HCT116 (cell line): ENCODE measurements at regions not wholly inside any gene's neighbourhood (a gene's known extent, or its start where the extent isn't known, plus 50 kb on each side); places are given as distances from the start of the nearest gene placed in this dataset.

Experiments used
- ATAC-seq: fragments of 200-7000 bp; cut with Tn5 transposase; 2 replicates; pipeline ENCODE4 v1.9.1; 2020; ENCODE audit warnings: mild to moderate bottlenecking, moderate library complexity
- BruUV-seq: library from RNA; stranded (reverse); fragments of 400-500 nt; replicated peaks from 2 replicates; lab custom pipeline; 2021; lab: Mats Ljungman, UMichigan
- CTCF ChIA-PET: fragments of 300-600 bp; sonication (Branson Sonifier 250); formaldehyde crosslinking; loops from one replicate; lab custom pipeline; 2021; ENCODE audit warnings: antibody characterized with exemption; lab: Charles Lee
- POLR2A ChIA-PET: fragments of 300-600, 350-600 bp; sonication (Branson Sonifier 250); formaldehyde crosslinking; loops from one replicate; lab custom pipeline; 2021; ENCODE audit warnings: antibody characterized with exemption; lab: Charles Lee
- RAD21 ChIA-PET, 2 experiments: fragments of 300-600 bp; sonication (Branson Sonifier 250); formaldehyde crosslinking; loops; one replicate each; lab custom pipeline; 2023; ENCODE audit warnings: low total read pairs in 2 of 2; ENCODE audit not compliant: uncharacterized antibody in 2 of 2, unreplicated experiment in 2 of 2, low non-redundant PET in 1 of 2; lab: Charles Lee
- DNase-seq: peaks from one replicate; pipeline ENCODE4 v3.0.0-alpha.2; 2010; ENCODE audit warnings: low read depth, low spot score
- H2AFZ ChIP-seq: fragments of 200-600 bp; shearing (Covaris generic), sonication (generic); 2 replicates; pipeline ENCODE4 v1.6.1; 2017; ENCODE audit warnings: low read depth, mixed run types, mixed read lengths, antibody characterized with exemption, low read length; ENCODE audit not compliant: poor library complexity, severe bottlenecking
- H3K27ac ChIP-seq: 2 replicates; pipeline ENCODE4 v1.5.1; 2012; ENCODE audit warnings: low read depth, low read length
- H3K27me3 ChIP-seq: fragments of 200-600 bp; sonication (generic); 2 replicates; pipeline ENCODE4 v1.6.1; 2016; ENCODE audit warnings: mixed run types, low read length, mixed read lengths; ENCODE audit not compliant: insufficient read depth
- H3K36me3 ChIP-seq, 2 experiments: fragments of 200-500 bp in 1 of 2; fragments of 200-600 bp in 1 of 2; sonication (Bioruptor generic) in 1 of 2; sonication (generic) in 1 of 2; 2 replicates each; pipeline versions ENCODE4 v1.5.1 to v1.6.1; 2014 to 2016; ENCODE audit warnings: low read length in 2 of 2, inconsistent platforms in 1 of 2, mixed read lengths in 1 of 2, mixed run types in 1 of 2; ENCODE audit not compliant: insufficient read depth in 2 of 2, control insufficient read depth in 1 of 2
- H3K4me1 ChIP-seq, 2 experiments: fragments of 200-600 bp in 1 of 2; sonication (generic) in 1 of 2; 2 replicates each; pipeline versions ENCODE4 v1.5.1 to v1.6.1; 2012 to 2017; ENCODE audit warnings: low read length in 2 of 2, inconsistent platforms in 1 of 2, mild to moderate bottlenecking in 1 of 2, mixed read lengths in 1 of 2, mixed run types in 1 of 2, moderate library complexity in 1 of 2; ENCODE audit not compliant: insufficient read depth in 2 of 2, control insufficient read depth in 1 of 2
- H3K4me2 ChIP-seq: fragments of 200-600 bp; sonication (generic); 2 replicates; pipeline ENCODE4 v1.6.1; 2017; ENCODE audit warnings: mixed run types, low read length, mixed read lengths
- H3K4me3 ChIP-seq, 2 experiments: fragments of 200-600 bp in 1 of 2; sonication (generic) in 1 of 2; replicated peaks in 1 of 2; 2 replicates each; pipeline ENCODE4 v1.5.1; 2011 to 2016; ENCODE audit warnings: low read length in 2 of 2, control low read depth in 1 of 2, low read depth in 1 of 2, mild to moderate bottlenecking in 1 of 2, mixed read lengths in 1 of 2, mixed run types in 1 of 2
- H3K79me2 ChIP-seq: fragments of 200-600 bp; sonication (generic); 2 replicates; pipeline ENCODE4 v1.6.1; 2017; ENCODE audit warnings: mild to moderate bottlenecking, mixed run types, low read length, moderate library complexity, mixed read lengths; ENCODE audit not compliant: insufficient read depth
- H3K9ac ChIP-seq: fragments of 200-600 bp; sonication (generic); 2 replicates; pipeline ENCODE4 v1.6.1; 2016; ENCODE audit warnings: low read length, mixed read lengths
- H3K9me2 ChIP-seq: fragments of 200-600 bp; sonication (generic), shearing (Covaris generic); 2 replicates; pipeline ENCODE4 v1.6.1; 2017; ENCODE audit warnings: mixed run types, mild to moderate bottlenecking, moderate library complexity; ENCODE audit not compliant: insufficient read depth
- H3K9me3 ChIP-seq, 2 experiments: fragments of 200-500 bp in 1 of 2; fragments of 200-600 bp in 1 of 2; sonication (Bioruptor generic) in 1 of 2; sonication (generic) in 1 of 2; 2 replicates each; pipeline ENCODE4 v1.6.1; 2014 to 2017; ENCODE audit warnings: low read length in 2 of 2, mixed read lengths in 2 of 2, inconsistent platforms in 1 of 2, low read depth in 1 of 2, mild to moderate bottlenecking in 1 of 2, mixed run types in 1 of 2, moderate library complexity in 1 of 2; ENCODE audit not compliant: control insufficient read depth in 1 of 2, insufficient read depth in 1 of 2
- H4K20me1 ChIP-seq: fragments of 200-600 bp; sonication (generic), shearing (Covaris generic); 2 replicates; pipeline ENCODE4 v1.6.1; 2017; ENCODE audit warnings: mixed run types, mild to moderate bottlenecking, moderate library complexity; ENCODE audit not compliant: insufficient read depth
- ATF3 ChIP-seq: IDR thresholded peaks from 2 replicates; pipeline ENCODE4 v1.6.1; 2012
- CEBPB ChIP-seq: IDR thresholded peaks from 2 replicates; pipeline ENCODE4 v1.6.1; 2012; ENCODE audit warnings: low read depth
- CTCF ChIP-seq, 3 experiments: fragments of 200-600 bp in 1 of 3; sonication (generic) in 1 of 3; IDR thresholded peaks in 2 of 3; conservative IDR thresholded peaks in 1 of 3; 2 replicates each; pipeline ENCODE4 v1.5.1; 2012 to 2017; ENCODE audit warnings: low read depth in 2 of 3, low read length in 2 of 3, antibody characterized with exemption in 1 of 3, borderline replicate concordance in 1 of 3, control low read depth in 1 of 3, mild to moderate bottlenecking in 1 of 3, mixed read lengths in 1 of 3, mixed run types in 1 of 3, moderate library complexity in 1 of 3; ENCODE audit not compliant: insufficient read depth in 1 of 3
- EGR1 ChIP-seq: IDR thresholded peaks from 2 replicates; pipeline ENCODE4 v1.6.1; 2012; ENCODE audit warnings: low read depth
- ELF1 ChIP-seq: IDR thresholded peaks from 2 replicates; pipeline ENCODE4 v1.6.1; 2012; ENCODE audit warnings: low read depth, borderline replicate concordance
- EZH2 ChIP-seq: fragments of 200-600 bp; sonication (generic); IDR thresholded peaks from 2 replicates; pipeline ENCODE4 v1.6.1; 2017; ENCODE audit warnings: antibody characterized with exemption, mixed run types
- EZH2phosphoT487 ChIP-seq: fragments of 200-600 bp; IDR thresholded peaks from 2 replicates; pipeline ENCODE4 v1.6.1; 2018; ENCODE audit warnings: antibody characterized with exemption, borderline replicate concordance
- FOSL1 ChIP-seq: IDR thresholded peaks from 2 replicates; pipeline ENCODE4 v1.6.1; 2012; ENCODE audit warnings: low read depth
- JUND ChIP-seq: IDR thresholded peaks from 2 replicates; pipeline ENCODE4 v1.6.1; 2012
- POLR2AphosphoS5 ChIP-seq: IDR thresholded peaks from 2 replicates; pipeline ENCODE4 v1.6.1; 2011; ENCODE audit warnings: mild to moderate bottlenecking, low read depth, low read length, moderate library complexity
- RAD21 ChIP-seq: IDR thresholded peaks from 2 replicates; pipeline ENCODE4 v1.6.1; 2012; ENCODE audit warnings: low read depth, mild to moderate bottlenecking
- SIN3A ChIP-seq: IDR thresholded peaks from 2 replicates; pipeline ENCODE4 v1.6.1; 2012; ENCODE audit warnings: low read depth
- SP1 ChIP-seq: IDR thresholded peaks from 2 replicates; pipeline ENCODE4 v1.6.1; 2012; ENCODE audit warnings: low read depth
- SRF ChIP-seq: IDR thresholded peaks from 2 replicates; pipeline ENCODE4 v1.6.1; 2012; ENCODE audit warnings: low read depth
- YY1 ChIP-seq: IDR thresholded peaks from 2 replicates; pipeline ENCODE4 v1.6.1; 2011; ENCODE audit warnings: low read length, low read depth, moderate library complexity, mild to moderate bottlenecking; ENCODE audit not compliant: insufficient replicate concordance; ENCODE audit errors: extremely low read depth
- ZBTB33 ChIP-seq: IDR thresholded peaks from 2 replicates; pipeline ENCODE4 v1.6.1; 2011; ENCODE audit warnings: mild to moderate bottlenecking, low read length, moderate library complexity; ENCODE audit not compliant: insufficient replicate concordance; ENCODE audit errors: extremely low read depth
- ZNF274 ChIP-seq: fragments of 200-500 bp; sonication (Bioruptor generic); IDR thresholded peaks from 2 replicates; pipeline ENCODE4 v1.6.1; 2014; ENCODE audit warnings: mild to moderate bottlenecking, low read depth, low read length, inconsistent platforms
- intact Hi-C: fragments of 100-400 bp; cut with micrococcal nuclease; formaldehyde crosslinking; loops from 2 replicates; pipeline ENCODE4 v1.10.0; 2022

GRCh38 chr11:127943763-127944162 is 643.6 kb downstream of the ETS1 start:
- H3K9ac ChIP-seq = no peak overlapping the region
- H3K9me2 ChIP-seq = no peaks in the 10 kb centered on the region
- TF ChIP-seq ELF1 = no peak
- TF ChIP-seq SIN3A = no peak
- no peak for TF ChIP-seq ZBTB33
- TF ChIP-seq ZNF274 = no peak
- no peak for TF ChIP-seq SRF
- no peak for TF ChIP-seq FOSL1
- no peak for TF ChIP-seq JUND
- no peak for TF ChIP-seq POLR2AphosphoS5
- TF ChIP-seq CEBPB = no peak
- no peak for TF ChIP-seq EZH2phosphoT487
- TF ChIP-seq EGR1 = no peak
- no peak for TF ChIP-seq YY1
- TF ChIP-seq SP1 = no peak
- no peak for TF ChIP-seq ATF3
- TF ChIP-seq RAD21 = no peak
- no peak for TF ChIP-seq CTCF (IDR thresholded peaks at IDR 0.05 in 2 of 3, conservative IDR thresholded peaks at IDR 0.05 in 1 of 3; ENCODE audit: borderline replicate concordance in 1 of 3, insufficient read depth in 1 of 3, low read depth in 2 of 3, low read length in 2 of 3)
- no peak for TF ChIP-seq EZH2
- TF ChIP-seq, all 23 proteins: peak for 0
- no TSS peak for BruUV-seq
- intact Hi-C loops = no loop called here
- ChIA-PET CTCF (no interaction called here), POLR2A (no interaction called here), RAD21 (no interaction called here)
- Histone ChIP-seq H3K9me3 (no peaks in the 10 kb centered on the region; a peak in 2 of 4 replicates), H4K20me1 (no peaks in the 10 kb centered on the region), H3K4me1 (no peaks in the 10 kb centered on the region), H3K36me3 (no peaks in the 10 kb centered on the region), H3K27ac (no peak overlapping the region), H2AFZ (no peak overlapping the region), H3K4me3 (no peak overlapping the region), H3K79me2 (no peaks in the 10 kb centered on the region), H3K27me3 (no peaks in the 10 kb centered on the region), H3K4me2 (no peak overlapping the region)
- no peak for DNase-seq
- no peak for ATAC-seq
